A172 (cell line): ENCODE measurements at regions not wholly inside any gene's neighbourhood (a gene's known extent, or its start where the extent isn't known, plus 50 kb on each side); places are given as distances from the start of the nearest gene placed in this dataset.

Experiments
- DNase-seq: peaks from one replicate; pipeline ENCODE4 v3.0.0-alpha.2; 2015; ENCODE audit warnings: low spot score

GRCh38 chr18:47758000-47758399 is 172.5 kb downstream of the SMAD2 start:
- DNase-seq = no peak

GRCh38 chr18:47756364-47757016 is 174.0 kb downstream of the SMAD2 start:
- peak; percentile 18 for DNase-seq

GRCh38 chr18:47755102-47755456 is 175.4 kb downstream of the SMAD2 start:
- DNase-seq = no peak

DNA sequence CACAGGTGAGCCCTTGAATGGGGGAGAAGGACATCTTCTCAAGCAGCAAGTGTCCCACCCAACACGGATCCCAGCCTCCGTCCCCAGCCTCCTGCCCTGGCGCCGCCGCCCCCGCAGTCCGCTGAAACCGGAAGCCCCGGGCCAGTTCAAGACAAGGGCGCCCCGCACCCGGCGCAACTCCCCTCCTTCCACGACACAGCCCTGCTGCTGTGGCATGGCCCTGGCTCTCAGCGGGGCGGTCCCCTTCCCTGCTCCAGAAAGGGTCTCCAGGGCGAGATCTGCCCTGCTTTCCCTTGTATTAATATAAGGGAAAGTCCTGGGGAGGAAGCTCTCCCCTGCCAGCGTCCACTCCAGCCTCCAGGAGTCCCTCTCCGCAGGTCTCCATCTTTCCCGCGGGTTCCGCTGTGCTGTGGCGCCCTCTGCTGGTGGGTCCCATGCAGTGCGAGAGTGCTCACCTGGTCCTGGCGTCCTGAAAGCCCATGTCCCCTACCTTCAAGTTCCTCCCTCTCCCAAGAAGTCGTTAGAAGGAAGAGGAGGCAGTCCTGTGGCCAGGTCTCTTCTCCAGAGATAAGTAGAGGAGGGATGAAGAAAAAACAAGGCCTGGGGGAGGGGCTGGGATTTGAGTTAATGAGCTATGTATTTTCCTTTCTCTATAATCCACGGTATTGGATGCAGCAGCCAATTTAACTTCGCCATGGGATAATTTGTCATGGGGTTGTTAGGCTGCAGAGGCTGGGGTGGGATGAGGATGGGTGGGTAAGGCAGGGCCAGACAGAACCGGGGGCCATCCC is 176.0 kb downstream of the SMAD2 start:
- DNase-seq = no peak

GRCh38 chr18:47752796-47753645 is 177.4 kb downstream of the SMAD2 start:
- no peak for DNase-seq

GRCh38 chr18:47750889-47751423 is 179.5 kb downstream of the SMAD2 start:
- no peak for DNase-seq

DNA sequence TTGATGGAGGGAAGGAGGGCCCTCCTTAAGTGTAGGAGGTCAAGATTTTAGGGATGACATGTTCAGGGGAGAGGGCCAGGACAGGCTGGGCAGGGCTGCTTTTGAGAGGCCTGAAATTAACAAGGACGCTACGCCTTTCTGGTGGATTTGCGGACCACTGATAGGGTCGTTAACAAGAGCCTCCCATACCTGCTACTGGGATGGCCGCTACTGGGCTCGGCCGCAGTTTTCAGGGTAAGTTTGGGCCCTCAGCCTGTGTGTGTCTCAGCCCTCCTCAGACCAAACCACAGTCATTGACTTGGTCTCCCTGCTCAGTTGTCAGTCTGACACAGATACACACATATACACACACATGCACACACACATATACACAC is 180.9 kb downstream of the SMAD2 start:
- no peak for DNase-seq

DNA sequence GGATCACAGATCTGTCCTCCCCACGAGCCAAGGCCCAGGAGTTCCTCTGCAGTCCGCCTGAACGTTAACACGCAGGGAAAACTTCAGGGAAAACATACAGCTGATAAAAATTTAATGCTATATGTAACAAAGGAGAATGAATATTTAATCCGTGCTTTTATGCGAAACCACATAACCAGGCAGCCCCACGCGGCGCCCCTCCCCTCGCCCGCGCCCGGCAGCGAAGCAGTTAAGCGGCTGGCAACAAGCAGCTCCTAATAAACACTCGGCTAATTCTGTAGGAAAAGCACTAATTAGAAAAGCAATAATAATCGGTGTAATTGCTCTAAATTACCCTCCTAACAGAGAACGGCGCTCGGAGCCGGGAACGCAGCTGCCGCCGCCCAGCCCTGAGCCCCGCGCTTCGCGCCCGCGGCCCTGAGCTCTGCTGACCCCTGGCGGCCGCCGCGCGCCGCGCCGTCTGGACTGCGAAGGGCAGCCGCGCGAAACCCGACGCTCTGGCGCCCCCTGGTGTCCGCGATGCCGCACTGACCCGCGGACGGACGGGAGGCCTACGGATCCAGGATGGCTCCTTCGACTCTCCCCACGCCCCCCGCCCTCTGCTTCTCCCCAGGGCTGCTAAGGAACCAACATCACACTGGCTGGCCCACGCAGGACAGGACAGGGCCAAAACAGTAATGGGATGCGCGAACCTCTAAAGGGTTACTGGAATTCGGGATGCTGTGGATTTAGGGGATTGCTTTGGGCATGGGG is 181.4 kb downstream of the SMAD2 start:
- DNase-seq = peak; percentile 3

GRCh38 chr18:47748093-47748796 is 182.2 kb downstream of the SMAD2 start:
- no peak for DNase-seq

GRCh38 chr18:47747260-47747795 is 183.1 kb downstream of the SMAD2 start:
- DNase-seq = no peak

DNA sequence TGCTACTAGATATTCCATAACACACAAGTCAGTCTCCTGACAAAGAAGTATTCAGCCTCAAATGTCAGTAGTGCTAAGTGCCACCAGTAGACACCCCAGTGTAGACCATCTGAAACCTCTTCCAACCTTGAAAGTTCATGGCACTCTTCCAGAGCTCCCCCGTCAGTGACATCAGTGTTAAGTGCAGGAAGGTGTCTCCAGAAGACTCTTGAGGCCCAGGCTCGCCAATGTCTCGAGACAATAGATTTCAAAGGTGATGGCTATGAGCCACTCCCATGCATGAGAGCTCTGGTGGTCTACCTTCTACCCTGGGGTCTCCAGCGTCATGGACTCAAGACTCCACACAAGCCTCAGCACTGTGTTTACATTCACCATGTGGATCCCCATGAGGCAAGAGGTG is 183.8 kb downstream of the SMAD2 start:
- no peak for DNase-seq

DNA sequence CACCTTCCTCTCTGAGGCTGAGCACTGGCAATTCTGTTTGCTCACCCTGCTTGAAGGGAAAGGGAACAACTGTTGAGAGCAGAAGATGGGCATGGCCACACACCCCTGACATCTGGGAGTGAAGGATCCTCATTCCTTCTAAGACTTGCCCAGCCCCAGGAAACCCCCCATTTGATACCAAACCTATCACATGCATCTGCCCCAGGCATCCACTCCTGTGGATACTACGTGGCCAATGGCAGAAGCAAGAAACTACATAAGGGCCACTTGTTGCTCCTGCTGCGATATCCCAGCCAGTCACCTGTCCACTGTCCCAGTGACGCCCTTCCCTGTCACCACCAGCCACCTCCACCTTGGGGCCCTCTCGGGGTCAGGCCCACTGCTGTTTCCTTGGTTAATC is 185.2 kb downstream of the SMAD2 start:
- DNase-seq = no peak

DNA sequence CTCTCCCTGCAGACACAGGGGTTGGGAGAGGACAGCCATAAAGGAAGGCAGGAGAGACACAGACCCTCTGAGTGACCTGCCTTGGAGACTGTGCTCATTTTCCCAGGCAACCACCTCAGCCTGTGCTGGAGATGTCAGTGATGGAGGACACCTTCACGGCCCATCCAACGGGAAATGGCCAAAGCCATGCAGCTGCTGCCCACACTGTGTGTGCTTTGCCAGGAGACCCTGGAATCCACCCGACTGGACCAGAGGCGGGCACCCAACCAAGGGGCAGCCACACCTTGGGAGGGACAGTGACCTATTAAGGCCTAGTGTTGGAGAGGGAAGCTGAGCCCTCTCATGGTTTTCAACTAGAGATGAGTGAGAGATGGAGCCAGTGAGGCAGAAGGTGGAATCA is 192.5 kb downstream of the SMAD2 start:
- no peak for DNase-seq

- no peak for DNase-seq
Measured at GRCh38 chr18:47737198-47737830, 193.1 kb downstream of the SMAD2 start.

GRCh38 chr18:47736376-47737140 is 193.9 kb downstream of the SMAD2 start:
- no peak for DNase-seq

GRCh38 chr18:47735041-47735702 is 195.3 kb downstream of the SMAD2 start:
- no peak for DNase-seq

DNA sequence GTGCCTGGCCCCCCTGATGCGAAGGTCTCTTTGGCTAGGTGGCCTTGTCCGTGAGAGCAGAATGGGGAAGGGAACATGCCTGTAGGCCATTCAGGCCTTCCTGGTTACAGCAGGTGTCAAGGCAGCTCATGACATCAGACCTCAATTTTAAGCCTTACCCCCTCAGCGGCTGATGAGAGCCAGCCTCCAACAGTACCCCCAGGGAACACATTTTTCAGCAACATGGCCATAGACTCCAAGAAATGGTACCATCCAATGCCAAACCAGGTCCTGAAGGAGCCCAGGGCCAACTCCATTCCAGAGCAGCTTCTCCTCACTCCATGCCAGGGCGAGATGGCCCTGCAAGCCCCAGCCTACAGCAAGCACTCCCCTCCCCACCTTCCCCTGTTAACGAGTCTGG is 199.2 kb downstream of the SMAD2 start:
- no peak for DNase-seq

- peak; percentile 44 for DNase-seq
Measured at GRCh38 chr18:47730795-47731194, 199.7 kb downstream of the SMAD2 start.

- no peak for DNase-seq
Measured at GRCh38 chr18:47729356-47729755, 201.1 kb downstream of the SMAD2 start.
